Lung microvascular endothelial cell (primary cell): ENCODE measurements at regions not wholly inside any gene's neighbourhood (a gene's known extent, or its start where the extent isn't known, plus 50 kb on each side); places are given as distances from the start of the nearest gene placed in this dataset.
A peak's percentile ranks its signal among the peaks of the same experiment; 100 is the strongest.

Experiments used
- DNase-seq, 2 donors: peaks; one replicate each; pipeline versions ENCODE4 v3.0.0 to v3.0.0-alpha.2; 2010; ENCODE audit warnings: low read depth in 2 of 2

GRCh38 chr2:38203446-38203810 is 127.5 kb upstream of the CYP1B1 start:
- no peak for DNase-seq

GRCh38 chr2:38202713-38203445 is 126.9 kb upstream of the CYP1B1 start:
- DNase-seq = no peak

GRCh38 chr2:38201784-38202183 is 125.8 kb upstream of the CYP1B1 start:
- DNase-seq = no peak

- DNase-seq = no peak
Observed at GRCh38 chr2:38200598-38200997, 124.6 kb upstream of the CYP1B1 start.

- DNase-seq = no peak
Observed at GRCh38 chr2:38199127-38199526, 123.2 kb upstream of the CYP1B1 start.

GRCh38 chr2:38194751-38195150 is 118.8 kb upstream of the CYP1B1 start:
- DNase-seq = no peak

- DNase-seq = no peak
Observed at GRCh38 chr2:38192976-38193375, 117.0 kb upstream of the CYP1B1 start.

- no peak for DNase-seq
Observed at GRCh38 chr2:38192046-38192445, 116.1 kb upstream of the CYP1B1 start.

- no peak for DNase-seq
Observed at GRCh38 chr2:38191516-38191915, 115.6 kb upstream of the CYP1B1 start.

- no peak for DNase-seq
Observed at GRCh38 chr2:38190542-38191218, 114.7 kb upstream of the CYP1B1 start.

GRCh38 chr2:38187541-38188011 is 111.6 kb upstream of the CYP1B1 start:
- peak; percentile 88 to 97 for DNase-seq

- DNase-seq = peak in 1 of 2 donors; percentile 83
Observed at GRCh38 chr2:38185012-38185491, 109.1 kb upstream of the CYP1B1 start.

- no peak for DNase-seq
Observed at GRCh38 chr2:38182492-38183003, 106.6 kb upstream of the CYP1B1 start.

GRCh38 chr2:38181806-38182491 is 106.0 kb upstream of the CYP1B1 start:
- peak in 1 of 2 donors; percentile 20 for DNase-seq

GRCh38 chr2:38180754-38181153 is 104.8 kb upstream of the CYP1B1 start:
- DNase-seq = no peak

GRCh38 chr2:38178556-38179419 is 102.8 kb upstream of the CYP1B1 start:
- peak in 1 of 2 donors; percentile 90 for DNase-seq

- DNase-seq = no peak
Observed at GRCh38 chr2:38178119-38178518, 102.2 kb upstream of the CYP1B1 start.

GRCh38 chr2:38176619-38177021 is 100.7 kb upstream of the CYP1B1 start:
- DNase-seq = peak in 1 of 2 donors; percentile 71

- no peak for DNase-seq
Observed at GRCh38 chr2:38174646-38175423, 98.9 kb upstream of the CYP1B1 start.

GRCh38 chr2:38174131-38174530 is 98.2 kb upstream of the CYP1B1 start:
- DNase-seq = no peak
